ENCODE measurements at regions not wholly inside any gene's neighbourhood (a gene's known extent, or its start where the extent isn't known, plus 50 kb on each side); places are given as distances from the start of the nearest gene placed in this dataset.

GRCh38 chr4:184529283-184529682 lies 54.9 kb upstream of the IRF2 start:
- TF ChIP-seq, protein P1, sequence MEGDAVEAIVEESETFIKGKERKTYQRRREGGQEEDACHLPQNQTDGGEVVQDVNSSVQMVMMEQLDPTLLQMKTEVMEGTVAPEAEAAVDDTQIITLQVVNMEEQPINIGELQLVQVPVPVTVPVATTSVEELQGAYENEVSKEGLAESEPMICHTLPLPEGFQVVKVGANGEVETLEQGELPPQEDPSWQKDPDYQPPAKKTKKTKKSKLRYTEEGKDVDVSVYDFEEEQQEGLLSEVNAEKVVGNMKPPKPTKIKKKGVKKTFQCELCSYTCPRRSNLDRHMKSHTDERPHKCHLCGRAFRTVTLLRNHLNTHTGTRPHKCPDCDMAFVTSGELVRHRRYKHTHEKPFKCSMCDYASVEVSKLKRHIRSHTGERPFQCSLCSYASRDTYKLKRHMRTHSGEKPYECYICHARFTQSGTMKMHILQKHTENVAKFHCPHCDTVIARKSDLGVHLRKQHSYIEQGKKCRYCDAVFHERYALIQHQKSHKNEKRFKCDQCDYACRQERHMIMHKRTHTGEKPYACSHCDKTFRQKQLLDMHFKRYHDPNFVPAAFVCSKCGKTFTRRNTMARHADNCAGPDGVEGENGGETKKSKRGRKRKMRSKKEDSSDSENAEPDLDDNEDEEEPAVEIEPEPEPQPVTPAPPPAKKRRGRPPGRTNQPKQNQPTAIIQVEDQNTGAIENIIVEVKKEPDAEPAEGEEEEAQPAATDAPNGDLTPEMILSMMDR (IDR thresholded peaks at IDR 0.05), result no peak
- DNase-seq (ENCODE audit: low spot score), result no peak
- H3K4me3 ChIP-seq, result no peak overlapping the region
- no peak overlapping the region for H3K27ac ChIP-seq

- TF ChIP-seq, protein P1 (IDR thresholded peaks at IDR 0.05), result no peak
- no peak overlapping the region for H3K27ac ChIP-seq
These were observed 54.4 kb upstream of the IRF2 start for GRCh38 chr4:184528713-184529112.

DNA sequence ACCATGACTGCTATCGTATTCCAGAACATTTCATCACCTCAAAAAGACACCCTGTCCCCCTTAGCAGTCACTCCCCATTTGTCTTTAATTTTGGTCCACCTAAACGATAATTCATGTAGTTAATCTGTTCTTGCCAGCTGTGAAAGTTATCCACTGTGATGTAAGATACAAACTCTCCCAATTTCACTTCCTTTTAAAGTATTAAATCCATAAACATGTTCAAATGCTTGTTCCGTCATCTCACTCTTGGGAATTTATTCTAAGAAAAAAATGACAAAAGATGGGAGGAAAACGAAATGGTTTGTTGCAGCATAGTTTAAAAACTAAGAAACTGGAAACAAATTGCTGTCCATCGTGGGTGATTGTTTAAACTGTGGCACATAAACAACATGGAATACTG lies 53.7 kb upstream of the IRF2 start:
- H3K27ac ChIP-seq, result no peak overlapping the region
- no peak for DNase-seq (ENCODE audit: low spot score)
- TF ChIP-seq, protein P1 (IDR thresholded peaks at IDR 0.05), result no peak
- H3K4me3 ChIP-seq, result no peak overlapping the region

More at GRCh38 chr4:184528713-184529112, 54.4 kb upstream of the IRF2 start:
- H3K4me3 ChIP-seq, result no peak overlapping the region
- no peak for DNase-seq (ENCODE audit: low spot score)

GRCh38 chr4:184526228-184526627 lies 51.9 kb upstream of the IRF2 start:
- no peak for DNase-seq (ENCODE audit: low spot score)
- H3K27ac ChIP-seq, result no peak overlapping the region
- no peak overlapping the region for H3K4me3 ChIP-seq
- TF ChIP-seq, protein P1 (IDR thresholded peaks at IDR 0.05), result no peak
